SK-N-SH (cell line): ENCODE measurements at regions not wholly inside any gene's neighbourhood (a gene's known extent, or its start where the extent isn't known, plus 50 kb on each side); places are given as distances from the start of the nearest gene placed in this dataset.

Experiments used
- CTCF ChIA-PET: fragments of 300-600, 350-600 bp; formaldehyde crosslinking; extraction: SDS; loops from one replicate; lab custom pipeline; 2021; lab: Yijun Ruan, JAX
- POLR2A ChIA-PET: fragments of 350-600 bp; sonication (Branson Sonifier 250); formaldehyde crosslinking; extraction: SDS; loops from one replicate; lab custom pipeline; 2020; ENCODE audit warnings: antibody characterized with exemption, inconsistent platforms; lab: Yijun Ruan, JAX
- DNase-seq: peaks from one replicate; pipeline ENCODE4 v3.0.0; 2012
- H2AFZ ChIP-seq: fragments of 200-600 bp; sonication (generic); 2 replicates; pipeline ENCODE4 v1.8.1; 2016; ENCODE audit warnings: antibody characterized with exemption, mild to moderate bottlenecking, low read depth
- H3F3A ChIP-seq: fragments of 200-600 bp; sonication (generic); replicated peaks from 2 replicates; pipeline ENCODE3; 2016; ENCODE audit warnings: antibody characterized with exemption, mild to moderate bottlenecking; ENCODE audit not compliant: insufficient read depth
- H3K27ac ChIP-seq, 2 experiments: fragments of 200-500 bp in 1 of 2; fragments of 200-600 bp in 1 of 2; sonication (Bioruptor generic) in 1 of 2; sonication (generic), shearing (Covaris generic) in 1 of 2; 2 replicates each; pipeline versions ENCODE4 v1.5.1 to v1.6.1; 2014 to 2016; ENCODE audit warnings: low read depth in 2 of 2, inconsistent platforms in 1 of 2, low read length in 1 of 2, mild to moderate bottlenecking in 1 of 2, mixed read lengths in 1 of 2
- H3K27me3 ChIP-seq: fragments of 200-600 bp; sonication (generic), shearing (Covaris generic); 2 replicates; pipeline ENCODE4 v1.6.1; 2016; ENCODE audit warnings: mixed run types; ENCODE audit not compliant: insufficient read depth
- H3K36me3 ChIP-seq, 2 experiments: fragments of 200-500 bp in 1 of 2; fragments of 200-600 bp in 1 of 2; sonication (Bioruptor generic) in 1 of 2; sonication (generic) in 1 of 2; replicated peaks in 1 of 2; 2 replicates each; pipeline versions ENCODE3 to v1.5.1; 2014 to 2016; ENCODE audit warnings: low read length in 1 of 2, mild to moderate bottlenecking in 1 of 2; ENCODE audit not compliant: insufficient read depth in 2 of 2, control insufficient read depth in 1 of 2
- H3K4me1 ChIP-seq, 2 experiments: fragments of 200-500 bp in 1 of 2; fragments of 200-600 bp in 1 of 2; sonication (Bioruptor generic) in 1 of 2; sonication (generic), shearing (Covaris generic) in 1 of 2; 2 replicates each; pipeline versions ENCODE4 v1.5.1 to v1.6.1; 2014 to 2016; ENCODE audit warnings: low read depth in 1 of 2, low read length in 1 of 2, mixed run types in 1 of 2; ENCODE audit not compliant: insufficient read depth in 2 of 2, control insufficient read depth in 1 of 2
- H3K4me2 ChIP-seq: fragments of 200-600 bp; sonication (generic), shearing (Covaris generic); 2 replicates; pipeline ENCODE4 v1.6.1; 2017; ENCODE audit warnings: mixed run types
- H3K4me3 ChIP-seq, 2 experiments: fragments of 200-500 bp in 1 of 2; fragments of 200-600 bp in 1 of 2; sonication (Bioruptor generic) in 1 of 2; sonication (generic), shearing (Covaris generic) in 1 of 2; 2 replicates each; pipeline versions ENCODE4 v1.5.1 to v1.8.1; 2014 to 2016; ENCODE audit warnings: low read depth in 2 of 2, inconsistent platforms in 1 of 2, low read length in 1 of 2, mild to moderate bottlenecking in 1 of 2, mixed read lengths in 1 of 2, moderate library complexity in 1 of 2
- H3K79me2 ChIP-seq: fragments of 200-600 bp; sonication (generic); 2 replicates; pipeline ENCODE4 v1.8.1; 2017; ENCODE audit warnings: mild to moderate bottlenecking; ENCODE audit not compliant: insufficient read depth
- H3K9ac ChIP-seq: fragments of 200-600 bp; sonication (generic); 2 replicates; pipeline ENCODE4 v1.6.1; 2017; ENCODE audit warnings: mixed run types
- H3K9me2 ChIP-seq: fragments of 200-600 bp; sonication (generic); 2 replicates; pipeline ENCODE4 v1.6.1; 2017; ENCODE audit warnings: mixed run types
- H3K9me3 ChIP-seq: fragments of 200-600 bp; sonication (generic); 2 replicates; pipeline ENCODE4 v1.6.1; 2017; ENCODE audit warnings: mixed run types, mild to moderate bottlenecking, moderate library complexity
- H4K20me1 ChIP-seq: fragments of 200-600 bp; sonication (generic); 2 replicates; pipeline ENCODE4 v1.6.1; 2017; ENCODE audit warnings: mild to moderate bottlenecking, mixed run types; ENCODE audit not compliant: insufficient read depth
- FOSL2 ChIP-seq: IDR thresholded peaks from 2 replicates; pipeline ENCODE4 v1.4.0; 2012; ENCODE audit warnings: low read depth, mild to moderate bottlenecking, moderate library complexity, borderline replicate concordance
- FOXJ3 ChIP-seq: sonication (generic); formaldehyde crosslinking; IDR thresholded peaks from 2 replicates; pipeline ENCODE4 v1.5.1; 2020; ENCODE audit warnings: mild to moderate bottlenecking, missing genetic modification reagents
- GABPA ChIP-seq: IDR thresholded peaks from 2 replicates; pipeline ENCODE4 v1.4.0; 2012; ENCODE audit warnings: low read depth, mild to moderate bottlenecking
- GATA2 ChIP-seq: sonication (generic); formaldehyde crosslinking; IDR thresholded peaks from 2 replicates; pipeline ENCODE4 v1.5.0; 2020; ENCODE audit warnings: mild to moderate bottlenecking, missing genetic modification reagents
- NFIC ChIP-seq: IDR thresholded peaks from 2 replicates; pipeline ENCODE4 v1.4.0; 2012; ENCODE audit warnings: borderline replicate concordance
- RCOR1 ChIP-seq: fragments of 150-350 bp; IDR thresholded peaks from 2 replicates; pipeline ENCODE4 v1.6.1; 2017; ENCODE audit warnings: antibody characterized with exemption, low read length
- SIN3A ChIP-seq: IDR thresholded peaks from 2 replicates; pipeline ENCODE4 v1.6.1; 2012; ENCODE audit warnings: low read depth, mild to moderate bottlenecking, low read length, moderate library complexity, borderline replicate concordance
- SMC3 ChIP-seq: IDR thresholded peaks from 2 replicates; pipeline ENCODE4 v1.6.1; 2012; ENCODE audit warnings: low read depth, low read length, improper control_type of control experiment
- TCF12 ChIP-seq: IDR thresholded peaks from 2 replicates; pipeline ENCODE4 v1.4.0; 2012
- TEAD4 ChIP-seq: IDR thresholded peaks from 2 replicates; pipeline ENCODE4 v1.4.0; 2012; ENCODE audit warnings: mild to moderate bottlenecking, borderline replicate concordance; ENCODE audit not compliant: insufficient read depth
- WGBS: methylation state at CpG from one replicate; pipeline ENCODE4 v1.1.6; 2017; ENCODE audit warnings: low lambda C conversion rate; 5-methylcytosine and 5-hydroxymethylcytosine counted together
- TF ChIP-seq, protein P1 (sequence below): IDR thresholded peaks from 2 replicates; pipeline ENCODE4 v1.4.0; 2012; ENCODE audit warnings: low read depth
- TF ChIP-seq, protein P2 (sequence below): fragments of 200-600 bp; sonication (generic); IDR thresholded peaks from 2 replicates; pipeline ENCODE4 v1.6.1; 2017; ENCODE audit warnings: antibody characterized with exemption, mild to moderate bottlenecking, moderate library complexity
- TF ChIP-seq, protein P3 (sequence below): fragments of 150-350 bp; IDR thresholded peaks from 2 replicates; pipeline ENCODE4 v1.6.1; 2016; ENCODE audit warnings: mild to moderate bottlenecking, low read depth, low read length

DNA sequence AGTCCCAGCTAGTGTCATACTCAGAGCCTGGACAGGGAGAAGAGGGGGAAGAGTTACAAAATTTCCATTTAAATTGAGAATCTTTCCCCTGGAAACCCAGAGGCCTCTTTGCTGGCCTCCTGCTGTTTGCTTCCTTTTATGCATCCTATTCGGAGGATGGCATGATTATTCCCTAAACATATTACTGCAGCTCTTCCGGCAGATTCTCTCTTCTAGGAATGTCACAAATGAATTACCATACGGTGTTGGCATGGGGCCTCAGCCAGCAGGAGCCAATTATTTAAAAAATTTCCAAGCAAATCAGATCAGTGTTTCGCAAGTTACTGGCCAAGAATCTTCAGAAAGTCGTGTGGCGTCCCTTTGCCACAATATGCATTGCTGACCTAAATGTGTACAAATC, 326.7 kb upstream of the NCAM1 start:
- TF ChIP-seq FOXJ3 (CRISPR knock-in tag) (no peak), NFIC (peak; percentile 50; the same call in 1 of the 2 replicates), TCF12 (peak; percentile 39), SMC3 (peak; percentile 9; the same call in 1 of the 2 replicates), SIN3A (0 out of 2 replicates have a peak, but pooled peaks have one; percentile 18), GATA2 (CRISPR knock-in tag) (0 out of 2 replicates have a peak, but pooled peaks have one; percentile 20), TEAD4 (no peak), GABPA (no peak)
- TF ChIP-seq, protein P1, sequence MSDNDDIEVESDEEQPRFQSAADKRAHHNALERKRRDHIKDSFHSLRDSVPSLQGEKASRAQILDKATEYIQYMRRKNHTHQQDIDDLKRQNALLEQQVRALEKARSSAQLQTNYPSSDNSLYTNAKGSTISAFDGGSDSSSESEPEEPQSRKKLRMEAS = no peak
- TF ChIP-seq, protein P2, sequence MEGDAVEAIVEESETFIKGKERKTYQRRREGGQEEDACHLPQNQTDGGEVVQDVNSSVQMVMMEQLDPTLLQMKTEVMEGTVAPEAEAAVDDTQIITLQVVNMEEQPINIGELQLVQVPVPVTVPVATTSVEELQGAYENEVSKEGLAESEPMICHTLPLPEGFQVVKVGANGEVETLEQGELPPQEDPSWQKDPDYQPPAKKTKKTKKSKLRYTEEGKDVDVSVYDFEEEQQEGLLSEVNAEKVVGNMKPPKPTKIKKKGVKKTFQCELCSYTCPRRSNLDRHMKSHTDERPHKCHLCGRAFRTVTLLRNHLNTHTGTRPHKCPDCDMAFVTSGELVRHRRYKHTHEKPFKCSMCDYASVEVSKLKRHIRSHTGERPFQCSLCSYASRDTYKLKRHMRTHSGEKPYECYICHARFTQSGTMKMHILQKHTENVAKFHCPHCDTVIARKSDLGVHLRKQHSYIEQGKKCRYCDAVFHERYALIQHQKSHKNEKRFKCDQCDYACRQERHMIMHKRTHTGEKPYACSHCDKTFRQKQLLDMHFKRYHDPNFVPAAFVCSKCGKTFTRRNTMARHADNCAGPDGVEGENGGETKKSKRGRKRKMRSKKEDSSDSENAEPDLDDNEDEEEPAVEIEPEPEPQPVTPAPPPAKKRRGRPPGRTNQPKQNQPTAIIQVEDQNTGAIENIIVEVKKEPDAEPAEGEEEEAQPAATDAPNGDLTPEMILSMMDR = peak; percentile 19; the same call in 1 of the 2 replicates
- H3K4me2 ChIP-seq = peak overlapping the region; percentile 22; the same call in 1 of the 2 replicates
- no peak overlapping the region for H3K9ac ChIP-seq
- H3K27me3 ChIP-seq = no peaks in the 10 kb centered on the region
- H3K36me3 ChIP-seq = no peaks in the 10 kb centered on the region
- DNase-seq = no peak
- H4K20me1 ChIP-seq = no peaks in the 10 kb centered on the region
- H2AFZ ChIP-seq = no peak overlapping the region
- peak overlapping the region in 1 of 2 experiments; percentile 48; a peak in 1 of 4 replicates for H3K27ac ChIP-seq
- ChIA-PET CTCF (interaction anchor here (1.3 kb wide), 1 partner anchor 655 kb away, joined by 3 read pairs; no protein-coding TSS in a partner anchor), POLR2A (no interaction called here)
- no peak overlapping the region; a peak in 1 of 4 replicates for H3K4me3 ChIP-seq
- peaks cover 14 to 24% of the 10 kb centered on the region in 2 experiments; a peak in 3 of 4 replicates for H3K4me1 ChIP-seq
- H3K9me2 ChIP-seq = no peaks in the 10 kb centered on the region
- no peaks in the 10 kb centered on the region for H3K9me3 ChIP-seq
- H3K79me2 ChIP-seq = no peaks in the 10 kb centered on the region
- H3F3A ChIP-seq = no peaks in the 10 kb centered on the region
- 9% methylated on average over 6 of the region's 6 CpGs for WGBS

DNA sequence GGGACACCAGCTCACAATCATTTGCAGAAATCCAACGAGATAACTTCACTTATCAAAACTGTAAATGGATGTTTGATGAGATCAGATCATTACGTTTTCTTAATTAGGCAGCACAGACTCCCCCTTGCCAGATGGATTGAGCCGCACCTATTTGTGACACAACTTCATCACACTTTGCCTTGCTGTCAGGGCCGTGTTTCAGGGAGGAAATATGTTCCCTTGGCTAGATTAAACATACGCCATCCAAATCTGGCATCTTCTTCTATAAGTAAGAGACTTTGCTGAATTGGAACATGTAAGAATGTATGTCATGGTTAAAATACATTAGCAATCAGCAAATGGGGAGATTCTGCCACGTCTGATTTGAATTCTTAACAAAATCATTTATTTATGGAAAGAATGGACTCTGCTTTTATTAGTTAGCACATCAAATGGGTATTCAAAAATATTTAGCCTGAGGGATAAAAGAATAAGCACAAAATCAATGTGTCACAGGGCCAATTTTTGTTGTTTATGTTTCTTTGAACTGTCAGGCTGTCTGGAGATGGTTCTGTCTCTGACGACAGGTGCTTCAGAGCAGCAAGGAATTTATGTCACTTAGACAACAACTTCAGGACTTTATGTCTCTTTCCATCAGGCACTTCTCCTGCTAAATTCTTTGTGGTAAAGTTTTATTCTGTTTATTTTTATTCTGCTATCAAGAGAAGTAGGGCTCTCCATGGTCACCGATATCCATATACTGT, 326.1 kb upstream of the NCAM1 start:
- no peak overlapping the region for H2AFZ ChIP-seq
- H3K4me2 ChIP-seq = peak overlapping the region; percentile 22; the same call in 1 of the 2 replicates
- H3K4me3 ChIP-seq = no peak overlapping the region
- 50% methylated on average over 8 of the region's 8 CpGs for WGBS
- CTCF ChIA-PET = interaction anchor here (1.3 kb wide), 1 partner anchor 654 kb away, joined by 3 read pairs; no protein-coding TSS in a partner anchor
- no peaks in the 10 kb centered on the region for H4K20me1 ChIP-seq
- no peak overlapping the region for H3K9ac ChIP-seq
- no peaks in the 10 kb centered on the region for H3F3A ChIP-seq
- POLR2A ChIA-PET = no interaction called here
- no peaks in the 10 kb centered on the region for H3K9me3 ChIP-seq
- H3K27ac ChIP-seq = peak overlapping the region in 1 of 2 experiments; percentile 48; a peak in 1 of 4 replicates
- H3K4me1 ChIP-seq = peaks cover 14 to 24% of the 10 kb centered on the region in 2 experiments; a peak in 3 of 4 replicates
- no peaks in the 10 kb centered on the region for H3K36me3 ChIP-seq
- no peak for DNase-seq
- TF ChIP-seq RCOR1 = no peak
- TF ChIP-seq FOSL2 = no peak
- TF ChIP-seq, protein P3, sequence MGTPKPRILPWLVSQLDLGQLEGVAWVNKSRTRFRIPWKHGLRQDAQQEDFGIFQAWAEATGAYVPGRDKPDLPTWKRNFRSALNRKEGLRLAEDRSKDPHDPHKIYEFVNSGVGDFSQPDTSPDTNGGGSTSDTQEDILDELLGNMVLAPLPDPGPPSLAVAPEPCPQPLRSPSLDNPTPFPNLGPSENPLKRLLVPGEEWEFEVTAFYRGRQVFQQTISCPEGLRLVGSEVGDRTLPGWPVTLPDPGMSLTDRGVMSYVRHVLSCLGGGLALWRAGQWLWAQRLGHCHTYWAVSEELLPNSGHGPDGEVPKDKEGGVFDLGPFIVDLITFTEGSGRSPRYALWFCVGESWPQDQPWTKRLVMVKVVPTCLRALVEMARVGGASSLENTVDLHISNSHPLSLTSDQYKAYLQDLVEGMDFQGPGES = no peak
- no peaks in the 10 kb centered on the region for H3K79me2 ChIP-seq
- H3K27me3 ChIP-seq = no peaks in the 10 kb centered on the region
- H3K9me2 ChIP-seq = no peaks in the 10 kb centered on the region
